ENCODE measurements at regions not wholly inside any gene's neighbourhood (a gene's known extent, or its start where the extent isn't known, plus 50 kb on each side); places are given as distances from the start of the nearest gene placed in this dataset.

- no peaks in the 10 kb centered on the region for H3K79me2 ChIP-seq (ENCODE audit: insufficient read depth, low read length)
- no peaks in the 10 kb centered on the region for H3K9me2 ChIP-seq (ENCODE audit: insufficient read depth)
- ATAC-seq (no peak), DNase-seq (ENCODE audit: low read depth, low spot score) (no peak)
- H3K4me2 ChIP-seq (ENCODE audit: low read length) = no peak overlapping the region
- CTCF ChIA-PET = no interaction called here
- RAD21 ChIA-PET (ENCODE audit: low non-redundant PET in 1 of 2, low total read pairs in 2 of 2, uncharacterized antibody in 2 of 2, unreplicated experiment in 2 of 2) = no interaction called here
- no peak overlapping the region for H2AFZ ChIP-seq (ENCODE audit: low read depth, low read length, poor library complexity, severe bottlenecking)
- H3K4me1 ChIP-seq (ENCODE audit: control insufficient read depth in 1 of 2, insufficient read depth in 2 of 2, low read length in 2 of 2) = no peaks in the 10 kb centered on the region
- H3K27ac ChIP-seq (ENCODE audit: low read depth, low read length) = no peak overlapping the region
- no TSS peak for BruUV-seq (replicated peaks)
- H3K4me3 ChIP-seq (replicated peaks in 1 of 2; ENCODE audit: low read depth in 1 of 2, low read length in 2 of 2) = no peak overlapping the region
- no peaks in the 10 kb centered on the region for H3K9me3 ChIP-seq (ENCODE audit: control insufficient read depth in 1 of 2, insufficient read depth in 1 of 2, low read depth in 1 of 2, low read length in 2 of 2)
- H4K20me1 ChIP-seq (ENCODE audit: insufficient read depth) = no peaks in the 10 kb centered on the region
- no peak overlapping the region for H3K9ac ChIP-seq (ENCODE audit: low read length)
- no peaks in the 10 kb centered on the region for H3K27me3 ChIP-seq (ENCODE audit: insufficient read depth, low read length)
- intact Hi-C loops (cut with micrococcal nuclease) = no loop called here
- H3K36me3 ChIP-seq (ENCODE audit: control insufficient read depth in 1 of 2, insufficient read depth in 2 of 2, low read length in 2 of 2) = no peaks in the 10 kb centered on the region
- POLR2A ChIA-PET = no interaction called here
- no peak for TF ChIP-seq JUND (IDR thresholded peaks at IDR 0.05)
- TF ChIP-seq, protein P1, sequence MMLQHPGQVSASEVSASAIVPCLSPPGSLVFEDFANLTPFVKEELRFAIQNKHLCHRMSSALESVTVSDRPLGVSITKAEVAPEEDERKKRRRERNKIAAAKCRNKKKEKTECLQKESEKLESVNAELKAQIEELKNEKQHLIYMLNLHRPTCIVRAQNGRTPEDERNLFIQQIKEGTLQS (IDR thresholded peaks at IDR 0.05) = no peak
- no peak for TF ChIP-seq POLR2A (IDR thresholded peaks at IDR 0.05; ENCODE audit: borderline replicate concordance, extremely low read depth, insufficient read depth, insufficient read length)
- TF ChIP-seq CTCF (IDR thresholded peaks at IDR 0.05 in 2 of 3, conservative IDR thresholded peaks at IDR 0.05 in 1 of 3; ENCODE audit: borderline replicate concordance in 1 of 3, insufficient read depth in 1 of 3, low read depth in 2 of 3, low read length in 2 of 3) = no peak
Observed at GRCh38 chr13:80118506-80118905, 222.4 kb downstream of the SPRY2 start.

GRCh38 chr13:80118099-80118498 lies 222.8 kb downstream of the SPRY2 start:
- Histone ChIP-seq H4K20me1 (ENCODE audit: insufficient read depth) (no peaks in the 10 kb centered on the region), H3K36me3 (ENCODE audit: control insufficient read depth in 1 of 2, insufficient read depth in 2 of 2, low read length in 2 of 2) (no peaks in the 10 kb centered on the region), H3K4me2 (ENCODE audit: low read length) (no peak overlapping the region), H3K4me3 (replicated peaks in 1 of 2; ENCODE audit: low read depth in 1 of 2, low read length in 2 of 2) (no peak overlapping the region), H3K27me3 (ENCODE audit: insufficient read depth, low read length) (no peaks in the 10 kb centered on the region), H3K9me2 (ENCODE audit: insufficient read depth) (no peaks in the 10 kb centered on the region), H3K9ac (ENCODE audit: low read length) (no peak overlapping the region), H3K9me3 (ENCODE audit: control insufficient read depth in 1 of 2, insufficient read depth in 1 of 2, low read depth in 1 of 2, low read length in 2 of 2) (no peaks in the 10 kb centered on the region), H2AFZ (ENCODE audit: low read depth, low read length, poor library complexity, severe bottlenecking) (no peak overlapping the region), H3K27ac (ENCODE audit: low read depth, low read length) (no peak overlapping the region), H3K79me2 (ENCODE audit: insufficient read depth, low read length) (no peaks in the 10 kb centered on the region), H3K4me1 (ENCODE audit: control insufficient read depth in 1 of 2, insufficient read depth in 2 of 2, low read length in 2 of 2) (no peaks in the 10 kb centered on the region)
- no TSS peak for BruUV-seq (replicated peaks)
- POLR2A ChIA-PET = no interaction called here
- CTCF ChIA-PET = no interaction called here
- RAD21 ChIA-PET (ENCODE audit: low non-redundant PET in 1 of 2, low total read pairs in 2 of 2, uncharacterized antibody in 2 of 2, unreplicated experiment in 2 of 2) = no interaction called here
- DNase-seq (ENCODE audit: low read depth, low spot score) (no peak), ATAC-seq (no peak)
- intact Hi-C loops (cut with micrococcal nuclease) = no loop called here
- TF ChIP-seq RAD21 (IDR thresholded peaks at IDR 0.05; ENCODE audit: low read depth) (no peak), ELF1 (IDR thresholded peaks at IDR 0.05; ENCODE audit: borderline replicate concordance, low read depth) (no peak), ZNF274 (IDR thresholded peaks at IDR 0.05; ENCODE audit: low read depth, low read length) (no peak), CTCF (IDR thresholded peaks at IDR 0.05 in 2 of 3, conservative IDR thresholded peaks at IDR 0.05 in 1 of 3; ENCODE audit: borderline replicate concordance in 1 of 3, insufficient read depth in 1 of 3, low read depth in 2 of 3, low read length in 2 of 3) (no peak), EZH2phosphoT487 (IDR thresholded peaks at IDR 0.05; ENCODE audit: borderline replicate concordance) (no peak), EGR1 (IDR thresholded peaks at IDR 0.05; ENCODE audit: low read depth) (no peak), POLR2A (IDR thresholded peaks at IDR 0.05; ENCODE audit: borderline replicate concordance, extremely low read depth, insufficient read depth, insufficient read length) (no peak), SP1 (IDR thresholded peaks at IDR 0.05; ENCODE audit: low read depth) (no peak), JUND (IDR thresholded peaks at IDR 0.05) (no peak), EZH2 (IDR thresholded peaks at IDR 0.05) (no peak), YY1 (IDR thresholded peaks at IDR 0.05; ENCODE audit: extremely low read depth, insufficient replicate concordance, low read depth, low read length) (no peak), POLR2AphosphoS5 (IDR thresholded peaks at IDR 0.05; ENCODE audit: low read depth, low read length) (no peak), FOSL1 (IDR thresholded peaks at IDR 0.05; ENCODE audit: low read depth) (no peak)
